ENCODE measurements at regions not wholly inside any gene's neighbourhood (a gene's known extent, or its start where the extent isn't known, plus 50 kb on each side); places are given as distances from the start of the nearest gene placed in this dataset.

- WGBS, 2 donors: 73 to 78% methylated on average over 4 of the region's 4 CpGs
Measured at GRCh38 chr9:28770226-28770625, 1196.9 kb upstream of the C9orf72 start.

GRCh38 chr9:28770827-28771226 lies 1197.5 kb upstream of the C9orf72 start:
- Histone ChIP-seq H3K4me3 (no peak overlapping the region), H3K9me3 (no peaks in the 10 kb centered on the region), H3K4me1 (no peaks in the 10 kb centered on the region), H3K27me3 (no peaks in the 10 kb centered on the region), H3K27ac (no peak overlapping the region), H3K36me3 (no peaks in the 10 kb centered on the region)
- intact Hi-C loops (cut with DNase I): no loop called here
- no peak for DNase-seq
- TF ChIP-seq, protein P1, sequence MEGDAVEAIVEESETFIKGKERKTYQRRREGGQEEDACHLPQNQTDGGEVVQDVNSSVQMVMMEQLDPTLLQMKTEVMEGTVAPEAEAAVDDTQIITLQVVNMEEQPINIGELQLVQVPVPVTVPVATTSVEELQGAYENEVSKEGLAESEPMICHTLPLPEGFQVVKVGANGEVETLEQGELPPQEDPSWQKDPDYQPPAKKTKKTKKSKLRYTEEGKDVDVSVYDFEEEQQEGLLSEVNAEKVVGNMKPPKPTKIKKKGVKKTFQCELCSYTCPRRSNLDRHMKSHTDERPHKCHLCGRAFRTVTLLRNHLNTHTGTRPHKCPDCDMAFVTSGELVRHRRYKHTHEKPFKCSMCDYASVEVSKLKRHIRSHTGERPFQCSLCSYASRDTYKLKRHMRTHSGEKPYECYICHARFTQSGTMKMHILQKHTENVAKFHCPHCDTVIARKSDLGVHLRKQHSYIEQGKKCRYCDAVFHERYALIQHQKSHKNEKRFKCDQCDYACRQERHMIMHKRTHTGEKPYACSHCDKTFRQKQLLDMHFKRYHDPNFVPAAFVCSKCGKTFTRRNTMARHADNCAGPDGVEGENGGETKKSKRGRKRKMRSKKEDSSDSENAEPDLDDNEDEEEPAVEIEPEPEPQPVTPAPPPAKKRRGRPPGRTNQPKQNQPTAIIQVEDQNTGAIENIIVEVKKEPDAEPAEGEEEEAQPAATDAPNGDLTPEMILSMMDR (IDR thresholded peaks at IDR 0.05): no peak
- no peak for ATAC-seq
- 39 to 42% methylated on average over 2 of the region's 2 CpGs for WGBS, 2 donors

More at GRCh38 chr9:28770226-28770625, 1196.9 kb upstream of the C9orf72 start:
- DNase-seq: no peak
- Histone ChIP-seq H3K4me3 (no peak overlapping the region), H3K27me3 (no peaks in the 10 kb centered on the region), H3K9me3 (no peaks in the 10 kb centered on the region), H3K27ac (no peak overlapping the region), H3K4me1 (no peaks in the 10 kb centered on the region), H3K36me3 (no peaks in the 10 kb centered on the region)
- ATAC-seq: no peak
- intact Hi-C loops (cut with DNase I): no loop called here
- TF ChIP-seq, protein P1 (IDR thresholded peaks at IDR 0.05): no peak

DNA sequence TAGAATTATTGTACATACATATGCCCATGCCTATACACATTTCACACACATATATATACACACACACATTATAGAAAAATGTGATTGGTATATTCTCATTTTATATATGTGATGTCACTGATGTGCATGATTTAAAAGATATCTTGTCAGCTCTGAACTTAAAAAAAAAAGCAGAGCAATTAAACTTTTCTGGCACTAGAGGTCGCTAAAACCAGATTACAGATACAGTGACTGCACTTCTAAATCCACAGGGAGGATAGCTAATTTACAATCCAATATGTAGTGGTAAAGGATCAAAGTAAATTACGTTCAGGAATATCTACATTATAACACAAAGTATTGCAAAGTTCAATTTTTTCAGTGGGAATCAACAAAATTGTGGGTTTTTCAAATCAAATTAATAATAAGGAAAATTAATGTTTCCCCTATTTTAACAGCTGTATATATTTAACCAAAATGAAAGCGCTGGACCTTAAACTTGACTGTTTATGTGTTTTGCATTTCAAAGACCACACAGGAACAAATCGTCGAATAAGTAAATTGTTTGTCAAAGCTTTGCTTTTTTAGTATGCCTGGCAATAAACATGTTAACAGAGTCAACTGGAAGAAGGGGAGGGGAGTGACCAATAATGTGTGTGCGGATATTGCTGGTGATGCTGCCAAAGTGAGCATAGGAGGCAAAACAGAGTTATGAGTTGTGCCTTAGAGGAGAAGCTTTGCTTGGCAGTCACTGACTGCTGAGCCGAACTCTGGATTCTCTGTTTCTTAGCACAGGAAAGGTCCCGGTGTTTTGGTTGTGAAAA lies 1201.4 kb upstream of the C9orf72 start:
- no peak overlapping the region for H3K27ac ChIP-seq
- intact Hi-C loops (cut with DNase I): no loop called here
- no peaks in the 10 kb centered on the region for H3K4me1 ChIP-seq
- TF ChIP-seq, protein P1 (IDR thresholded peaks at IDR 0.05): peak in 7 of 9 donors; percentile 30 to 55 (median 48)
- no peaks in the 10 kb centered on the region for H3K9me3 ChIP-seq
- DNase-seq: no peak
- H3K36me3 ChIP-seq: no peaks in the 10 kb centered on the region
- no peak overlapping the region for H3K4me3 ChIP-seq
- 33 to 38% methylated on average over 8 of the region's 8 CpGs for WGBS, 2 donors
- ATAC-seq: no peak
- H3K27me3 ChIP-seq: no peaks in the 10 kb centered on the region

DNA sequence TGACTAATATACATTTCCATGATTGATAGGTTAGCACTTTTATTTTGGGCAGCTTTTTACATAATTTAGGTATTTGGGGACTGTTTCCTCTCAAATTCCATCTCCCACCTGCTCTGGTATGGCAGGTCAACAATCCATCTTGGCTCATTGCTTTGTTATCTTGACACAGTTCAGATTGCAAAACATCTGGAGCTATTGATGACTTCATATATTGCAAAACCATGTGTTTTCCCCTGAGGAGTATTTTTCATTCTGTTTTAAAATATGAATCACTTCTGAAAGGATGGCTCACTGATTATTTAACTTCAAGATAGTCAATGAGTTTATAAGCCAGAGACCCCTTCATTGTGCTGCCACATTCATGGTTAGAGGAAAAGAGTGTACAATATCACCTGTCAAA lies 1206.0 kb upstream of the C9orf72 start:
- intact Hi-C loops (cut with DNase I): no loop called here
- TF ChIP-seq, protein P1 (IDR thresholded peaks at IDR 0.05): no peak
- H3K27me3 ChIP-seq: no peaks in the 10 kb centered on the region

More for the DNA sequence above, 1206.0 kb upstream of the C9orf72 start:
- H3K4me1 ChIP-seq: no peaks in the 10 kb centered on the region
- no peak overlapping the region for H3K27ac ChIP-seq
- no peaks in the 10 kb centered on the region for H3K36me3 ChIP-seq
- DNase-seq: no peak
- peaks cover 0 to 4% (median 0%) of the 10 kb centered on the region in 11 donors for H3K9me3 ChIP-seq
- ATAC-seq: peak in 1 of 8 donors; percentile 34
- no peak overlapping the region for H3K4me3 ChIP-seq
